ENCODE measurements at regions not wholly inside any gene's neighbourhood (a gene's known extent, or its start where the extent isn't known, plus 50 kb on each side); places are given as distances from the start of the nearest gene placed in this dataset.

- no peak for TF ChIP-seq SIN3A (IDR thresholded peaks at IDR 0.05; ENCODE audit: borderline replicate concordance, insufficient read depth, low read length)
- no peak for TF ChIP-seq REST (IDR thresholded peaks at IDR 0.05; ENCODE audit: insufficient read depth in 1 of 2, low read depth in 2 of 2, low read length in 2 of 2)
- no peak for TF ChIP-seq FOXP2 (optimal IDR thresholded peaks at IDR 0.05; ENCODE audit: borderline replicate concordance, extremely low read depth, extremely low read length, insufficient read depth)
- TF ChIP-seq TAF1 (IDR thresholded peaks at IDR 0.05; ENCODE audit: borderline replicate concordance, insufficient read depth, low read length) = no peak
- TF ChIP-seq POLR2AphosphoS5 (IDR thresholded peaks at IDR 0.05; ENCODE audit: low read depth, low read length) = no peak
These were observed 307.6 kb upstream of the NOCT start for GRCh38 chr4:138707746-138708677.

GRCh38 chr4:138706201-138706600, 309.4 kb upstream of the NOCT start:
- no peak for TF ChIP-seq POLR2AphosphoS5 (IDR thresholded peaks at IDR 0.05; ENCODE audit: low read depth, low read length)
- TF ChIP-seq TAF1 (IDR thresholded peaks at IDR 0.05; ENCODE audit: borderline replicate concordance, insufficient read depth, low read length) = no peak
- TF ChIP-seq SIN3A (IDR thresholded peaks at IDR 0.05; ENCODE audit: borderline replicate concordance, insufficient read depth, low read length) = no peak
- TF ChIP-seq FOXP2 (optimal IDR thresholded peaks at IDR 0.05; ENCODE audit: borderline replicate concordance, extremely low read depth, extremely low read length, insufficient read depth) = no peak
- no peak for TF ChIP-seq REST (IDR thresholded peaks at IDR 0.05; ENCODE audit: insufficient read depth in 1 of 2, low read depth in 2 of 2, low read length in 2 of 2)

- TF ChIP-seq SIN3A (IDR thresholded peaks at IDR 0.05; ENCODE audit: borderline replicate concordance, insufficient read depth, low read length) (no peak), POLR2AphosphoS5 (IDR thresholded peaks at IDR 0.05; ENCODE audit: low read depth, low read length) (no peak), TAF1 (IDR thresholded peaks at IDR 0.05; ENCODE audit: borderline replicate concordance, insufficient read depth, low read length) (no peak), FOXP2 (optimal IDR thresholded peaks at IDR 0.05; ENCODE audit: borderline replicate concordance, extremely low read depth, extremely low read length, insufficient read depth) (no peak), REST (IDR thresholded peaks at IDR 0.05; ENCODE audit: insufficient read depth in 1 of 2, low read depth in 2 of 2, low read length in 2 of 2) (no peak)
These were observed 313.3 kb upstream of the NOCT start for GRCh38 chr4:138702190-138702824.

- TF ChIP-seq TAF1 (IDR thresholded peaks at IDR 0.05; ENCODE audit: borderline replicate concordance, insufficient read depth, low read length) (no peak), SIN3A (IDR thresholded peaks at IDR 0.05; ENCODE audit: borderline replicate concordance, insufficient read depth, low read length) (no peak), FOXP2 (optimal IDR thresholded peaks at IDR 0.05; ENCODE audit: borderline replicate concordance, extremely low read depth, extremely low read length, insufficient read depth) (no peak), POLR2AphosphoS5 (IDR thresholded peaks at IDR 0.05; ENCODE audit: low read depth, low read length) (no peak), REST (IDR thresholded peaks at IDR 0.05; ENCODE audit: insufficient read depth in 1 of 2, low read depth in 2 of 2, low read length in 2 of 2) (no peak)
These were observed 316.9 kb upstream of the NOCT start for GRCh38 chr4:138698641-138699040.

All from PFSK-1 (cell line).